Activated naive CD4-positive, alpha-beta T cell treated with anti-CD3 and anti-CD28 coated beads, Interleukin-2, amount 50 U/mL, for 72 hours (primary cell): ENCODE measurements at regions not wholly inside any gene's neighbourhood (a gene's known extent, or its start where the extent isn't known, plus 50 kb on each side); places are given as distances from the start of the nearest gene placed in this dataset.

Experiments
- ATAC-seq, 2 donors: fragments of 150-1000 bp; cut with Tn5 transposase; 2 replicates each; pipeline ENCODE4 v1.10.0; 2021; ENCODE audit warnings: mild to moderate bottlenecking in 2 of 2, moderate library complexity in 2 of 2
- DNase-seq, 2 donors: peaks; one replicate each; pipeline ENCODE4 v3.0.0; 2021 to 2022; ENCODE audit warnings: low spot score in 2 of 2
- H3K27ac Mint-ChIP-seq, 2 donors: one replicate each; pipeline ENCODE4 v1.8.0; 2022; ENCODE audit warnings: mild to moderate bottlenecking in 2 of 2, mixed read lengths in 2 of 2
- H3K36me3 Mint-ChIP-seq, 2 donors: one replicate each; pipeline ENCODE4 v1.8.0; 2022; ENCODE audit warnings: mixed read lengths in 2 of 2
- H3K9me3 Mint-ChIP-seq, 2 donors: one replicate each; pipeline ENCODE4 v1.8.0; 2022; ENCODE audit warnings: mixed read lengths in 2 of 2

DNA sequence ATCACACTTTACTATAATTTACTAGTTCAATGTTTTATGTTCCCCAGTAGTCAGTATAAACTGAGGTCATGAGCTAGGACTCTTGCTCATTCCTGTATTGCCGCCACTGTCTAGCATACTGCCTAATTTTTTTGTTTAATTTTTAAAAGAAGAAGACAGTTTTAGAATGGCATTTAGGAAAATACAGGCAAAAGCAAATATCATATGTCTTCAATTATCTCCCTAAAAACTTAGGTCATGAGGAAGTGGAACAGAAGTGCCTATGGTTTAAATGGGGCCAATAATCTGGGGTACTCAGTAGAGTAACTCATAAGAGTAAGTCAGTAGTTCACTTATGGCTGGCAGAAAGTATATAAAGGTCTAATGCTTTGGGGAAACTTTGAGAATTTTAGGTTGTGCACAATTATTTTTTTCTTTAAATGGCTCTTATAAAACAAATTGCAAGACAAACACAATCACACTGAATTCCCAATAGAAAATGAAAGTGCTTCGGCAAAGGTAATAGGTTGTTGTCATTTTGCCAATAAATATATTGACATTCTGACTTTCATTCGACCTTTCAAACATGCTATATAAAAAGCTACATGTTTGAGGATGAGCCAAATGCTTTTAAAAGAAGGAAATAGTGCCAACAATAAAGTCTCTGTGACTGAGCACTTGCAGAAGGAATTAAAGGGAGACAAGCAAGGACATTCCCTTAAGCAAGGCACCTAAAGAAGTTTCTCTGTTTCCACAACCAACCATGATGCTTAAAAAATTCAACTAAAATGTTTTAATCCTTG lies 390.1 kb downstream of the PDGFC start:
- DNase-seq = no peak
- H3K27ac Mint-ChIP-seq = no peak overlapping the region
- no peak for ATAC-seq
- peaks cover 4 to 8% of the 10 kb centered on the region in 2 donors for H3K9me3 Mint-ChIP-seq
- no peaks in the 10 kb centered on the region for H3K36me3 Mint-ChIP-seq

DNA sequence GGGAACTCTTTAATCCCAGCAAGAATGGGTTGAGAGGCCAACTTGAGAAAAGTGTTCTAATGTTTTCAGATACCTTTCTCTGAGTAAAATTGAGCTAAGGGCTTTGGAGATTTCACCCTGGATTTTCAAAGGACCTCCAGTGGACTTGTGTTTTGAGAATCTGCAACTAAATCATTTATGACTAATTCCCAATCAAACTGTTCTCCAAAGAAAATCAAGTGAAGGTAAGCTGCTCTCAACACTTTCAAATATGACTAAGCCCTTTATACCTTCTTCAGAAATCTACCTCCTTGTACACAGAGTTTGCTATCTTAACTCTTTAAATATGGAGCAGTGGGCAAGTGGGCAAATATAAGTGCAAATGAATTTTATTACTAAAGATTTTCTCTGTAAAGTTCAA lies 392.9 kb downstream of the PDGFC start:
- no peak for ATAC-seq

GRCh38 chr4:156578005-156578404 lies 393.6 kb downstream of the PDGFC start:
- Mint-ChIP-seq H3K9me3 (peaks cover 8 to 9% of the 10 kb centered on the region in 2 donors), H3K36me3 (no peaks in the 10 kb centered on the region), H3K27ac (no peak overlapping the region)
- DNase-seq (no peak), ATAC-seq (no peak)

More for the DNA sequence above, 392.9 kb downstream of the PDGFC start:
- DNase-seq = no peak
- Mint-ChIP-seq H3K27ac (no peak overlapping the region), H3K9me3 (peaks cover 8 to 9% of the 10 kb centered on the region in 2 donors), H3K36me3 (no peaks in the 10 kb centered on the region)

- H3K36me3 Mint-ChIP-seq = no peaks in the 10 kb centered on the region
- H3K9me3 Mint-ChIP-seq = peaks cover 8 to 9% of the 10 kb centered on the region in 2 donors
- no peak overlapping the region for H3K27ac Mint-ChIP-seq
- ATAC-seq (no peak), DNase-seq (no peak)
Observed at GRCh38 chr4:156576946-156577345, 394.7 kb downstream of the PDGFC start.

- no peak overlapping the region for H3K27ac Mint-ChIP-seq
- no peak for ATAC-seq
Observed at GRCh38 chr4:156575430-156576073, 396.0 kb downstream of the PDGFC start.

DNA sequence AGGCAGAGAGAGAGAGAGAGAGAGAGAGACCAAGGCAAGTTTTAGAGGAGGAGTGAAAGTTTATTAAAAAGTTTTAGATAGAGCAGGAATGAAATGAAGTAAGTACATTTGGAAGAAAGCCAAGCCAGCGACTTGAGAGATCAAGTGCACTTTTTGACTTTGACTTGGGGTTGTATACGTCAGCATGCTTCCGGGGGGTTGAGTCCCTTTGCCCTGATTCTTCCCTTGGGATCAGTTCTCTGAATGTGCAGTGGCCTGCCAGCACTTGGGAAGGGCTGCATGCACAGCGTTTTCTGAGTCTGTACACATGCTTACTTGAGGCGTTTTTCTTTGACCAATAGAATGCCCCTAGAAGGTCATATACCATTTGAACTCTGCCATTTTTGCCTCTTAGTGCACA lies 400.5 kb downstream of the PDGFC start:
- peaks cover 10 to 16% of the 10 kb centered on the region in 2 donors for H3K9me3 Mint-ChIP-seq
- no peak for DNase-seq
- ATAC-seq = no peak
- H3K36me3 Mint-ChIP-seq = no peaks in the 10 kb centered on the region
- no peak overlapping the region for H3K27ac Mint-ChIP-seq

More at GRCh38 chr4:156575430-156576073, 396.0 kb downstream of the PDGFC start:
- DNase-seq = no peak
- peaks cover 9 to 14% of the 10 kb centered on the region in 2 donors for H3K9me3 Mint-ChIP-seq
- H3K36me3 Mint-ChIP-seq = no peaks in the 10 kb centered on the region

GRCh38 chr4:156569535-156569934 lies 402.1 kb downstream of the PDGFC start:
- DNase-seq (no peak), ATAC-seq (no peak)
- Mint-ChIP-seq H3K27ac (no peak overlapping the region), H3K9me3 (peaks cover 10 to 16% of the 10 kb centered on the region in 2 donors), H3K36me3 (no peaks in the 10 kb centered on the region)

GRCh38 chr4:156568484-156568883 lies 403.1 kb downstream of the PDGFC start:
- no peaks in the 10 kb centered on the region for H3K36me3 Mint-ChIP-seq
- DNase-seq (no peak), ATAC-seq (no peak)
- H3K9me3 Mint-ChIP-seq = peaks cover 10 to 11% of the 10 kb centered on the region in 2 donors
- no peak overlapping the region for H3K27ac Mint-ChIP-seq

GRCh38 chr4:156568041-156568440 lies 403.6 kb downstream of the PDGFC start:
- Mint-ChIP-seq H3K27ac (no peak overlapping the region), H3K9me3 (peaks cover 10 to 11% of the 10 kb centered on the region in 2 donors), H3K36me3 (no peaks in the 10 kb centered on the region)
- no peak for ATAC-seq
- no peak for DNase-seq

GRCh38 chr4:156560701-156561100 lies 410.9 kb downstream of the PDGFC start:
- no peak overlapping the region for H3K27ac Mint-ChIP-seq
- no peaks in the 10 kb centered on the region for H3K36me3 Mint-ChIP-seq
- ATAC-seq (no peak), DNase-seq (no peak)
- peaks cover 14 to 24% of the 10 kb centered on the region in 2 donors for H3K9me3 Mint-ChIP-seq

- ATAC-seq (no peak), DNase-seq (no peak)
- Mint-ChIP-seq H3K9me3 (peaks cover 14 to 32% of the 10 kb centered on the region in 2 donors), H3K27ac (no peak overlapping the region), H3K36me3 (no peaks in the 10 kb centered on the region)
Observed at GRCh38 chr4:156559346-156559745, 412.3 kb downstream of the PDGFC start.

GRCh38 chr4:156558373-156559025 lies 413.1 kb downstream of the PDGFC start:
- no peak for ATAC-seq
- H3K36me3 Mint-ChIP-seq = no peaks in the 10 kb centered on the region
- no peak for DNase-seq
- peaks cover 17 to 35% of the 10 kb centered on the region in 2 donors for H3K9me3 Mint-ChIP-seq
- H3K27ac Mint-ChIP-seq = no peak overlapping the region

GRCh38 chr4:156557920-156558319 lies 413.7 kb downstream of the PDGFC start:
- no peak overlapping the region for H3K27ac Mint-ChIP-seq
- peaks cover 17 to 35% of the 10 kb centered on the region in 2 donors for H3K9me3 Mint-ChIP-seq
- DNase-seq (no peak), ATAC-seq (no peak)
- no peaks in the 10 kb centered on the region for H3K36me3 Mint-ChIP-seq

DNA sequence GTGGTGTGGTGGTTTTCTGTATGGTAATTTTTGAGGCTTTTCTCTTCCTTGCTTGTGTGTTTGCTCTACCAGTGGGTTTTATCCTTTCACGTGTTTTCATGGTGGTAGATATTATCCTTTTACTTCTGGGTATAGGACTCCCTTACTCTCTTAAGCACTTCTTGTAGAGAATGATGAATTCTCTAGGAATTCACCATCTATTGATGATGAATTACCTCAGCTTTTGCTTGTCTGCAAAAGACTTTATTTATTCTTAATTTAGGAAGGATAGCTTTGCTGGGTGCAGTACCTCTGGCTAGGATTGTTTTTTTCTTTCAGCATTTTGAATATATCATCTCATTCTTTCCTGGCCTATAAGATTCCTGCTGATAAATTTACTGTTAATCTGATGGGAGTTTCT lies 415.3 kb downstream of the PDGFC start:
- ATAC-seq (no peak), DNase-seq (no peak)
- Mint-ChIP-seq H3K27ac (no peak overlapping the region), H3K9me3 (peaks cover 17 to 35% of the 10 kb centered on the region in 2 donors), H3K36me3 (no peaks in the 10 kb centered on the region)

- no peak for ATAC-seq
Observed at GRCh38 chr4:156553659-156554058, 417.9 kb downstream of the PDGFC start.

DNA sequence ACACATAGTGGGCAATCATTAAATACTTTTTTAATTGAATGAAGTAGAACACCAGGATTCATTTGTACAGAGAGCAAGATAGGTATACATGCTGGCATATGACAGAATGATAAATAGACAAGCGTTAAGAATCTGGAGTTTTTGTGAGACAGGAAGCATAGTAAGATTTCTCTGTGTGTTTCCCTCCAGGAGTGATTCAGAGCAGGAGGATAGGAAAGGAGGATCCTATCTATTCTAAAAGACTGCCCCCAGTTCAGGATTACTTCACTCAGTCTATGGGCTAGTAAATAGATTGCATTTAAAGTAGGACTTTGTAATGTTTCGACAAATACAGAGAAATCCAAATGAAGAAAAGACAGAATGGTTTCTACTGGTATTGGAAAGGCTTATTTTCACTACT lies 423.7 kb downstream of the PDGFC start:
- peaks cover 17 to 23% of the 10 kb centered on the region in 2 donors for H3K9me3 Mint-ChIP-seq
- no peak overlapping the region for H3K27ac Mint-ChIP-seq
- no peaks in the 10 kb centered on the region for H3K36me3 Mint-ChIP-seq
- DNase-seq = no peak
- ATAC-seq = no peak

More at GRCh38 chr4:156553659-156554058, 417.9 kb downstream of the PDGFC start:
- H3K36me3 Mint-ChIP-seq = no peaks in the 10 kb centered on the region
- no peak for DNase-seq
- H3K9me3 Mint-ChIP-seq = peaks cover 7 to 23% of the 10 kb centered on the region in 2 donors
- no peak overlapping the region for H3K27ac Mint-ChIP-seq

- ATAC-seq = no peak
- H3K27ac Mint-ChIP-seq = no peak overlapping the region
- DNase-seq = no peak
- H3K9me3 Mint-ChIP-seq = peaks cover 17 to 23% of the 10 kb centered on the region in 2 donors
- no peaks in the 10 kb centered on the region for H3K36me3 Mint-ChIP-seq
Observed at GRCh38 chr4:156547439-156547838, 424.2 kb downstream of the PDGFC start.
